ENCODE measurements at regions not wholly inside any gene's neighbourhood (a gene's known extent, or its start where the extent isn't known, plus 50 kb on each side); places are given as distances from the start of the nearest gene placed in this dataset.

DNA sequence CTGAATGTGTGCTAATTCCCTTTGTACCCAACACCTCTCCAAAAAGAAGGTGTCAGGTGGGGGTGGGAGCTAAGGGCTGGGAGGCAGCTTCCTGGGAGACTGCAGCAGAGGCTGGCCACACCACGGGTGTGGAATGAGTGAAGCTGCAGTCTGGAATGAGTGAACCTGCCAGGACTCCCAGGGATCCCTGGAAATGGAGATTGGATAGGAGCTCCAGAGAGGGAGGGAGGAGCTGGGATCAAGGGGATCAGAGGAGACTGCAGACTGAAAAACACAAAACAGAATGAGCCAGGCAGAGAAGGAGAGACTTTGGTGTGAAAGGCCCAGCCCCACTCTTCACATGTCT is 387.0 kb upstream of the SULF2 start:
- Histone ChIP-seq H3K9me3 (peaks cover 0 to 7% (median 6%) of the 10 kb centered on the region in 3 donors), H3K4me3 (no peak overlapping the region), H3K27me3 (peaks cover 0 to 24% of the 10 kb centered on the region in 2 donors), H3K4me1 (no peaks in the 10 kb centered on the region), H3K27ac (no peak overlapping the region), H3K36me3 (no peaks in the 10 kb centered on the region)
- TF ChIP-seq, protein P1, sequence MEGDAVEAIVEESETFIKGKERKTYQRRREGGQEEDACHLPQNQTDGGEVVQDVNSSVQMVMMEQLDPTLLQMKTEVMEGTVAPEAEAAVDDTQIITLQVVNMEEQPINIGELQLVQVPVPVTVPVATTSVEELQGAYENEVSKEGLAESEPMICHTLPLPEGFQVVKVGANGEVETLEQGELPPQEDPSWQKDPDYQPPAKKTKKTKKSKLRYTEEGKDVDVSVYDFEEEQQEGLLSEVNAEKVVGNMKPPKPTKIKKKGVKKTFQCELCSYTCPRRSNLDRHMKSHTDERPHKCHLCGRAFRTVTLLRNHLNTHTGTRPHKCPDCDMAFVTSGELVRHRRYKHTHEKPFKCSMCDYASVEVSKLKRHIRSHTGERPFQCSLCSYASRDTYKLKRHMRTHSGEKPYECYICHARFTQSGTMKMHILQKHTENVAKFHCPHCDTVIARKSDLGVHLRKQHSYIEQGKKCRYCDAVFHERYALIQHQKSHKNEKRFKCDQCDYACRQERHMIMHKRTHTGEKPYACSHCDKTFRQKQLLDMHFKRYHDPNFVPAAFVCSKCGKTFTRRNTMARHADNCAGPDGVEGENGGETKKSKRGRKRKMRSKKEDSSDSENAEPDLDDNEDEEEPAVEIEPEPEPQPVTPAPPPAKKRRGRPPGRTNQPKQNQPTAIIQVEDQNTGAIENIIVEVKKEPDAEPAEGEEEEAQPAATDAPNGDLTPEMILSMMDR (IDR thresholded peaks at IDR 0.05), result no peak
- DNase-seq, result no peak
- intact Hi-C loops (cut with DNase I; ENCODE audit: low total_unique reads), result no loop called here

DNA sequence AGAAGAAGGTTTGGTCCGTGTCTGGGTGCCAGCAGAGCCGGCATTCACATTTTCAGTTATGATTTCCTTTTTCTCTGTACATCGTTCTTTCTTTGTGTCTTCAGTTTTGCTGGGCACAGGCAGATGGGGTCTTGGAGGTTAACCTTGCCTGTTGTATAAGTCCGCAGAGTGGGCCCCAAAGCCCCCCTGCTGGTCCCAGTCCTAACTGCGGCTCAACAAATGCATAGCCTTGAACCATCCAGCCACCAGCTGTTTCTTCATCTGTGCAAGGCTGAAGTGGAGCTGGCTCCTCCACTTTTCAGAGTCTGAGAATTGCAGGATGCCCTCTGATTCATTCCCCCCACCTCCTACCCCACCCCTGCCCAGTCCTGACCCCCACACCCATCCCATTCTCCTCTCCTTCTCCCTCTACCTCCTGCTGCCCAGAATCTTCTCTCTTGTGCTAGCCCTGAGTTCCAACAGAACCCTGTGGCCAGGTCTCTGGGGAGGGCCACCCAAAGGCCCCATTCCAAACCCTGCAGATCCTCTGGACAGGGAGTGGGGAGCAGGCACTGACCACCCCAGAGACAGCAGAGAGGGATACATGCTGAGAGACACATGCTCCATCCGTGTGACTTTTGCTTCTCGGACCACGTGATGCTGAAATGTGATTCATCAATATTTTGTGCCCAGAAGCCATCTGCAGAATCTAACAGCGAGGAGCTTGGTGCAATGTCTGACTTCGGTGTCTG is 386.5 kb upstream of the SULF2 start:
- Histone ChIP-seq H3K27me3 (peaks cover 0 to 28% of the 10 kb centered on the region in 2 donors), H3K4me3 (no peak overlapping the region), H3K9me3 (peaks cover 0 to 7% (median 6%) of the 10 kb centered on the region in 3 donors), H3K27ac (no peak overlapping the region), H3K4me1 (no peaks in the 10 kb centered on the region), H3K36me3 (no peaks in the 10 kb centered on the region)
- no peak for DNase-seq
- TF ChIP-seq, protein P1 (IDR thresholded peaks at IDR 0.05), result no peak
- intact Hi-C loops (cut with DNase I; ENCODE audit: low total_unique reads), result no loop called here

- TF ChIP-seq, protein P1 (IDR thresholded peaks at IDR 0.05), result no peak
- Histone ChIP-seq H3K9me3 (peaks cover 0 to 7% (median 6%) of the 10 kb centered on the region in 3 donors), H3K27ac (no peak overlapping the region), H3K4me1 (no peaks in the 10 kb centered on the region), H3K4me3 (no peak overlapping the region), H3K36me3 (no peaks in the 10 kb centered on the region), H3K27me3 (peaks cover 0 to 29% of the 10 kb centered on the region in 2 donors)
- intact Hi-C loops (cut with DNase I; ENCODE audit: low total_unique reads), result no loop called here
- no peak for DNase-seq
These were observed 385.8 kb upstream of the SULF2 start for GRCh38 chr20:48171071-48171470.

DNA sequence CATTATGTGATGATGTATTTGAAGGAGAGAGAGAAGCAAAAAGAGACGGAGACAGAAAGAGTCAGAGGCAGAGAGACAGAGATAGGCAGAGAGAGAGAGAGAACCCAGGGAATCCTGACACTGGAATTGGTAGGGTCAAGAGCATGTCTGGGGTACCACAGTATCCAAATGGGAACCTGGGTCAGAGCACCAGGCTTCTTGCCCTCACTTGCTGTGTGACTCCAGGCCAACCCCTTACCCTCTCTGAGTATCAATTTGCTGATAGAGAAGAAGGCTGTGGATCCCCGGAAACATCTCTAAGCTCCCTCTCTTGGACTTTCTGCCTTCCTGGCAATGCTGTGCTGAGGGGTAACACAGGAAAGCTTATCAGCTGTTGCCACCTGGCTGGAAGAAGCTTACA is 385.3 kb upstream of the SULF2 start:
- no peak overlapping the region for H3K4me3 ChIP-seq
- no peak for DNase-seq
- H3K27me3 ChIP-seq, result peaks cover 0 to 34% of the 10 kb centered on the region in 2 donors
- TF ChIP-seq, protein P1 (IDR thresholded peaks at IDR 0.05), result no peak
- H3K36me3 ChIP-seq, result no peaks in the 10 kb centered on the region
- intact Hi-C loops (cut with DNase I; ENCODE audit: low total_unique reads), result no loop called here
- no peak overlapping the region for H3K27ac ChIP-seq
- H3K4me1 ChIP-seq, result no peaks in the 10 kb centered on the region
- H3K9me3 ChIP-seq, result peaks cover 0 to 7% (median 6%) of the 10 kb centered on the region in 3 donors

DNA sequence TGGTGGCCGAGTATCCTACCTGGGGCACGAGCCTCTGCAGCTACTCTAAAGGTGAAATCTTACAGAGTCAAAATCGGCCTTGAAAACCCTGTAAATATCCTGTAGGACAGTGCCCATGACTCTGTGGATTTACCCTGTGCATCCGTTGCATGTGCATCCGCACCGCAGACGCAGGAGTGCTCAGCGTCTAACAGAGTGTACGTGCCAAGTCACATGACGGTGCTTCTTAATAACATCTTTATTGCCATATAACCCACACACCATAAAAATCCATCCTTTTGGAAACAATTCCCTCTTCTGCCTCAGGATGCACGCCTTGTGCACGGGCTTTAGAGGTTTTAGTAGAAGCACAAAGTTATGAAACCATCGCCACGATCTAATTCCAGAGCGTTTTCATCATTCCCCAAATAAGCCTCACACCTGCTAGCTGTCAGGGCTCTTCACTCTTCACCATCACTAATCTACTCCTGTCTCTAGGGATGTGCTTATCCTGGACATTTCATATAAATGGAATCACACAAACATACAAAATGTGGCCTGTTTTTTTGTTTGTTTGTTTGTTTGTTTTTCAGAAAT is 384.5 kb upstream of the SULF2 start:
- Histone ChIP-seq H3K4me1 (no peaks in the 10 kb centered on the region), H3K4me3 (no peak overlapping the region), H3K27ac (no peak overlapping the region), H3K36me3 (no peaks in the 10 kb centered on the region), H3K9me3 (peaks cover 0 to 7% (median 6%) of the 10 kb centered on the region in 3 donors), H3K27me3 (peaks cover 0 to 39% of the 10 kb centered on the region in 2 donors)
- TF ChIP-seq, protein P1 (IDR thresholded peaks at IDR 0.05), result no peak
- no peak for DNase-seq
- intact Hi-C loops (cut with DNase I; ENCODE audit: low total_unique reads), result no loop called here
